ENCODE measurements at regions not wholly inside any gene's neighbourhood (a gene's known extent, or its start where the extent isn't known, plus 50 kb on each side); places are given as distances from the start of the nearest gene placed in this dataset.

GRCh38 chr3:189394599-189395121 is 222.9 kb downstream of the TPRG1 start:
- DNase-seq (ENCODE audit: low read depth, low spot score) = no peak
- H3K4me3 ChIP-seq (ENCODE audit: low read depth, low read length) = no peak overlapping the region

GRCh38 chr3:189395825-189396224 is 224.1 kb downstream of the TPRG1 start:
- no peak for TF ChIP-seq CTCF (IDR thresholded peaks at IDR 0.05; ENCODE audit: low read depth, low read length)
- H3K9me3 ChIP-seq (ENCODE audit: control insufficient read depth, insufficient read depth, low read length) = no peaks in the 10 kb centered on the region
- POLR2A ChIA-PET = no interaction called here
- no peaks in the 10 kb centered on the region for H3K27me3 ChIP-seq (ENCODE audit: control insufficient read depth, insufficient read depth, low read length)
- no peak for DNase-seq (ENCODE audit: low read depth, low spot score)
- CTCF ChIA-PET = interaction anchor here (0.6 kb wide), 1 partner anchor 124 kb away, joined by 3 read pairs; no protein-coding TSS in a partner anchor
- H3K4me3 ChIP-seq (ENCODE audit: low read depth, low read length) = no peak overlapping the region
- no peak overlapping the region for H3K27ac ChIP-seq (ENCODE audit: low read depth, low read length)

More at GRCh38 chr3:189394599-189395121, 222.9 kb downstream of the TPRG1 start:
- no peak for TF ChIP-seq CTCF (IDR thresholded peaks at IDR 0.05; ENCODE audit: low read depth, low read length)
- POLR2A ChIA-PET = no interaction called here
- Histone ChIP-seq H3K27ac (ENCODE audit: low read depth, low read length) (no peak overlapping the region), H3K9me3 (ENCODE audit: control insufficient read depth, insufficient read depth, low read length) (no peaks in the 10 kb centered on the region), H3K27me3 (ENCODE audit: control insufficient read depth, insufficient read depth, low read length) (no peaks in the 10 kb centered on the region)
- CTCF ChIA-PET = interaction anchor here (0.8 kb wide), 1 partner anchor 125 kb away, joined by 3 read pairs; no protein-coding TSS in a partner anchor

GRCh38 chr3:189398656-189399055 is 226.9 kb downstream of the TPRG1 start:
- TF ChIP-seq CTCF (IDR thresholded peaks at IDR 0.05; ENCODE audit: low read depth, low read length) = no peak
- CTCF ChIA-PET = no interaction called here
- Histone ChIP-seq H3K27me3 (ENCODE audit: control insufficient read depth, insufficient read depth, low read length) (no peaks in the 10 kb centered on the region), H3K4me3 (ENCODE audit: low read depth, low read length) (no peak overlapping the region), H3K9me3 (ENCODE audit: control insufficient read depth, insufficient read depth, low read length) (no peaks in the 10 kb centered on the region), H3K27ac (ENCODE audit: low read depth, low read length) (no peak overlapping the region)
- POLR2A ChIA-PET = no interaction called here
- no peak for DNase-seq (ENCODE audit: low read depth, low spot score)

- TF ChIP-seq CTCF (IDR thresholded peaks at IDR 0.05; ENCODE audit: low read depth, low read length) = no peak
- ChIA-PET POLR2A (no interaction called here), CTCF (no interaction called here)
- Histone ChIP-seq H3K27me3 (ENCODE audit: control insufficient read depth, insufficient read depth, low read length) (no peaks in the 10 kb centered on the region), H3K9me3 (ENCODE audit: control insufficient read depth, insufficient read depth, low read length) (no peaks in the 10 kb centered on the region), H3K4me3 (ENCODE audit: low read depth, low read length) (no peak overlapping the region), H3K27ac (ENCODE audit: low read depth, low read length) (no peak overlapping the region)
- no peak for DNase-seq (ENCODE audit: low read depth, low spot score)
Observed at GRCh38 chr3:189401196-189401595, 229.4 kb downstream of the TPRG1 start.

- Histone ChIP-seq H3K27ac (ENCODE audit: low read depth, low read length) (no peak overlapping the region), H3K9me3 (ENCODE audit: control insufficient read depth, insufficient read depth, low read length) (no peaks in the 10 kb centered on the region), H3K27me3 (ENCODE audit: control insufficient read depth, insufficient read depth, low read length) (no peaks in the 10 kb centered on the region), H3K4me3 (ENCODE audit: low read depth, low read length) (no peak overlapping the region)
- DNase-seq (ENCODE audit: low read depth, low spot score) = no peak
- POLR2A ChIA-PET = no interaction called here
- CTCF ChIA-PET = interaction anchor here (1.3 kb wide), 1 partner anchor 22 kb away, joined by 3 read pairs; no protein-coding TSS in a partner anchor
- no peak for TF ChIP-seq CTCF (IDR thresholded peaks at IDR 0.05; ENCODE audit: low read depth, low read length)
Observed at GRCh38 chr3:189403194-189403593, 228.0 kb upstream of the TP63 start.

All from AG04450 (cell line).